A673 (cell line): ENCODE measurements at regions not wholly inside any gene's neighbourhood (a gene's known extent, or its start where the extent isn't known, plus 50 kb on each side); places are given as distances from the start of the nearest gene placed in this dataset.

Source experiments
- EZH2 ChIP-seq: fragments of 200-600 bp; sonication (generic); IDR thresholded peaks from 2 replicates; pipeline ENCODE4 v1.6.1; 2017; ENCODE audit warnings: borderline replicate concordance, low read depth, mild to moderate bottlenecking, mixed read lengths, antibody characterized with exemption, low read length; ENCODE audit not compliant: poor library complexity, severe bottlenecking
- TF ChIP-seq, protein P1 (sequence below): fragments of 300-800, 200-600 bp; sonication (generic); conservative IDR thresholded peaks from 2 replicates; pipeline ENCODE4 v1.5.1; 2017; ENCODE audit warnings: low read depth, mild to moderate bottlenecking, antibody characterized with exemption, low read length, moderate library complexity, mixed read lengths

DNA sequence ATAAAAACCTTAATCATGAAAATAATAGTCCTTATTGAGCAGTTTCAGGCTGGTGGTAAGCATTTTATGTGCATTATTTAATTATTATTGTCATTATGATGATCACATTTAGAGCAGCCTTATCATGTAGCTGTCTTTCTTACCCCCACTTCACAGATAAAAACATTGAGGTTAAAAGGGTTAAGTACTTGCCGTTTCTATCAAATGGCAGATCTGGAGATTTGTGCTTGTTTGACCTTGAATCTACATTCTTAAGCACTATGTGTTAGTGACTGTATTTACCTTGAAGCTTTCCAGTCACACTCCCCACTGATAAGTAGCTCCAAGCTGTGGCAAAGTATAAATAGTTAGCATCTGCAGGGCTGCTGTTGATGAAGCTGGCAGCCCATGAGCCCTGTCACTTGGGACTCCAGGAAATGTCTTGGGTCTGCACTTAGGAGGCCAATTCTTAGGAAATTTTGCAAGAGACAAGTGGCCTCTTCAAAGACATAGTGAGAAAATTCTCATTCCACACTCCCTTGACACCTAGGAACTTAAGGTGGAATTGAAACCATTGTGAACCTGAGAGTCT, 116.8 kb upstream of the AGR3 start:
- TF ChIP-seq, protein P1, sequence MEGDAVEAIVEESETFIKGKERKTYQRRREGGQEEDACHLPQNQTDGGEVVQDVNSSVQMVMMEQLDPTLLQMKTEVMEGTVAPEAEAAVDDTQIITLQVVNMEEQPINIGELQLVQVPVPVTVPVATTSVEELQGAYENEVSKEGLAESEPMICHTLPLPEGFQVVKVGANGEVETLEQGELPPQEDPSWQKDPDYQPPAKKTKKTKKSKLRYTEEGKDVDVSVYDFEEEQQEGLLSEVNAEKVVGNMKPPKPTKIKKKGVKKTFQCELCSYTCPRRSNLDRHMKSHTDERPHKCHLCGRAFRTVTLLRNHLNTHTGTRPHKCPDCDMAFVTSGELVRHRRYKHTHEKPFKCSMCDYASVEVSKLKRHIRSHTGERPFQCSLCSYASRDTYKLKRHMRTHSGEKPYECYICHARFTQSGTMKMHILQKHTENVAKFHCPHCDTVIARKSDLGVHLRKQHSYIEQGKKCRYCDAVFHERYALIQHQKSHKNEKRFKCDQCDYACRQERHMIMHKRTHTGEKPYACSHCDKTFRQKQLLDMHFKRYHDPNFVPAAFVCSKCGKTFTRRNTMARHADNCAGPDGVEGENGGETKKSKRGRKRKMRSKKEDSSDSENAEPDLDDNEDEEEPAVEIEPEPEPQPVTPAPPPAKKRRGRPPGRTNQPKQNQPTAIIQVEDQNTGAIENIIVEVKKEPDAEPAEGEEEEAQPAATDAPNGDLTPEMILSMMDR, result no peak
- no peak for TF ChIP-seq EZH2
